ENCODE measurements at regions not wholly inside any gene's neighbourhood (a gene's known extent, or its start where the extent isn't known, plus 50 kb on each side); places are given as distances from the start of the nearest gene placed in this dataset.

DNA sequence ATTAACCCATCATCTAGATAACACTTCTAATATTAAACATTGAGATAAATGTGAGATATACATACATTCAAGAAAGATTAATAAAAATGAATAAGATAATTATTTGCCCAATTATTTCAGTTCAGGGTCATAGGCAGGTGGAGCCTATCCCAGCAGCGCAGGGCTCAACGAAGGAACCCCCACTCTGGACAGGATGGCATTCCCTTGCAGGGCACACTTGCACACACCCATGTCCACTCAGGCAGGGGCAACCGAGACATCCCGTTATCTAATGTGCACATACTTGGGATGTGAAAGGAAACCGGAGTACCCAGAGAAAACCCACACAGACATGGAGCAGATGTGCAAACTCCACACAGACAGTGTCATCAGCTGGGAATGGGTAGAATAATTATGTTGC lies 175.4 kb upstream of the CMC1 start:
- H3K4me3 Mint-ChIP-seq = no peak overlapping the region
- H3K27ac ChIP-seq (ENCODE audit: low read depth in 1 of 2, low read length in 2 of 2) = no peak overlapping the region
- H2AFZ ChIP-seq (ENCODE audit: insufficient read depth, low read depth, low read length, poor library complexity, severe bottlenecking) = no peak overlapping the region
- H3K9me3 Mint-ChIP-seq = peaks cover 0 to 9% (median 2%) of the 10 kb centered on the region in 7 donors
- no peak overlapping the region for H3K4me2 ChIP-seq (replicated peaks; ENCODE audit: extremely low read depth, low read length, poor library complexity, severe bottlenecking)
- no peak overlapping the region for H3K4me3 ChIP-seq (replicated peaks in 1 of 3; ENCODE audit: low read depth in 2 of 3, low read length in 3 of 3)
- no peaks in the 10 kb centered on the region for H3K79me2 ChIP-seq (ENCODE audit: insufficient read depth, low read length)
- H3K4me1 ChIP-seq (ENCODE audit: control insufficient read depth in 1 of 2, insufficient read depth in 2 of 2, low read length in 2 of 2) = no peaks in the 10 kb centered on the region
- TF ChIP-seq, protein P1, sequence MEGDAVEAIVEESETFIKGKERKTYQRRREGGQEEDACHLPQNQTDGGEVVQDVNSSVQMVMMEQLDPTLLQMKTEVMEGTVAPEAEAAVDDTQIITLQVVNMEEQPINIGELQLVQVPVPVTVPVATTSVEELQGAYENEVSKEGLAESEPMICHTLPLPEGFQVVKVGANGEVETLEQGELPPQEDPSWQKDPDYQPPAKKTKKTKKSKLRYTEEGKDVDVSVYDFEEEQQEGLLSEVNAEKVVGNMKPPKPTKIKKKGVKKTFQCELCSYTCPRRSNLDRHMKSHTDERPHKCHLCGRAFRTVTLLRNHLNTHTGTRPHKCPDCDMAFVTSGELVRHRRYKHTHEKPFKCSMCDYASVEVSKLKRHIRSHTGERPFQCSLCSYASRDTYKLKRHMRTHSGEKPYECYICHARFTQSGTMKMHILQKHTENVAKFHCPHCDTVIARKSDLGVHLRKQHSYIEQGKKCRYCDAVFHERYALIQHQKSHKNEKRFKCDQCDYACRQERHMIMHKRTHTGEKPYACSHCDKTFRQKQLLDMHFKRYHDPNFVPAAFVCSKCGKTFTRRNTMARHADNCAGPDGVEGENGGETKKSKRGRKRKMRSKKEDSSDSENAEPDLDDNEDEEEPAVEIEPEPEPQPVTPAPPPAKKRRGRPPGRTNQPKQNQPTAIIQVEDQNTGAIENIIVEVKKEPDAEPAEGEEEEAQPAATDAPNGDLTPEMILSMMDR (IDR thresholded peaks at IDR 0.05) = no peak
- H4K20me1 ChIP-seq (ENCODE audit: insufficient read depth, low read length) = no peaks in the 10 kb centered on the region
- no peak overlapping the region for H3K9ac ChIP-seq (ENCODE audit: insufficient read depth, low read length, poor library complexity, severe bottlenecking)
- no peaks in the 10 kb centered on the region for H3K4me1 Mint-ChIP-seq
- DNase-seq = no peak
- intact Hi-C loops (cut with micrococcal nuclease) = no loop called here
- no peaks in the 10 kb centered on the region for H3K27me3 Mint-ChIP-seq (ENCODE audit: low read depth in 3 of 3)
- H3K27me3 ChIP-seq (ENCODE audit: control insufficient read depth in 2 of 2, insufficient read depth in 2 of 2, low read length in 2 of 2) = no peaks in the 10 kb centered on the region
- no peak overlapping the region for H3K27ac Mint-ChIP-seq
- no peaks in the 10 kb centered on the region for H3K36me3 Mint-ChIP-seq
- WGBS (ENCODE audit: insufficient coverage) = no CpG with 5 or more reads among the region's 5 CpGs
- no peaks in the 10 kb centered on the region for H3K36me3 ChIP-seq (replicated peaks in 1 of 2; ENCODE audit: control insufficient read depth in 1 of 2, insufficient read depth in 2 of 2, low read length in 2 of 2)
- H3K9me3 ChIP-seq (replicated peaks in 1 of 2; ENCODE audit: control insufficient read depth in 1 of 2, insufficient read depth in 1 of 2, low read length in 2 of 2) = no peaks in the 10 kb centered on the region

DNA sequence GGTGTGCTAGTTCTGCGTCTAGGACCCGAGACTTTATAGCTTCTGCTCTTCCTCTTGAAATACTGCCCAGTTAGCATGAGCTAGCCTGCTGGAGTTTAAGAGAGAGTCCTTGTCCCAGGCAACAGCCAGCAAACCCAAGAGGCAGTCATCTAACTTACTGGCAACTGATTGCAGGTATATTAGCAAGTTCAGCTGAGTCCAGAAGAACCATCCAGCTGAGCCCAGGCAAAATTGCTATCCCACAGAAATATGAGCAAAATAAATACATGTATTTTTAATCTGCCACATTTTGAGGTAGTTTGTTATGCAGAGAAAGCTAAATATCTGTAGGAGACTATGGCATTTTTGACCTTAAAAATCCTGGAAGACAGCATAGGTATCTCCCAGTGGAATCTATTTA lies 174.4 kb upstream of the CMC1 start:
- Histone ChIP-seq H3K4me2 (replicated peaks; ENCODE audit: extremely low read depth, low read length, poor library complexity, severe bottlenecking) (no peak overlapping the region), H2AFZ (ENCODE audit: insufficient read depth, low read depth, low read length, poor library complexity, severe bottlenecking) (no peak overlapping the region), H3K79me2 (ENCODE audit: insufficient read depth, low read length) (no peaks in the 10 kb centered on the region), H4K20me1 (ENCODE audit: insufficient read depth, low read length) (no peaks in the 10 kb centered on the region), H3K4me3 (replicated peaks in 1 of 3; ENCODE audit: low read depth in 2 of 3, low read length in 3 of 3) (no peak overlapping the region), H3K4me1 (ENCODE audit: control insufficient read depth in 1 of 2, insufficient read depth in 2 of 2, low read length in 2 of 2) (no peaks in the 10 kb centered on the region), H3K9me3 (replicated peaks in 1 of 2; ENCODE audit: control insufficient read depth in 1 of 2, insufficient read depth in 1 of 2, low read length in 2 of 2) (no peaks in the 10 kb centered on the region), H3K36me3 (replicated peaks in 1 of 2; ENCODE audit: control insufficient read depth in 1 of 2, insufficient read depth in 2 of 2, low read length in 2 of 2) (no peaks in the 10 kb centered on the region), H3K27ac (ENCODE audit: low read depth in 1 of 2, low read length in 2 of 2) (no peak overlapping the region), H3K9ac (ENCODE audit: insufficient read depth, low read length, poor library complexity, severe bottlenecking) (no peak overlapping the region), H3K27me3 (ENCODE audit: control insufficient read depth in 2 of 2, insufficient read depth in 2 of 2, low read length in 2 of 2) (no peaks in the 10 kb centered on the region)
- H3K27me3 Mint-ChIP-seq (ENCODE audit: low read depth in 3 of 3) = no peaks in the 10 kb centered on the region
- peaks cover 0 to 9% (median 2%) of the 10 kb centered on the region in 7 donors for H3K9me3 Mint-ChIP-seq
- H3K27ac Mint-ChIP-seq = no peak overlapping the region
- no peaks in the 10 kb centered on the region for H3K36me3 Mint-ChIP-seq
- H3K4me3 Mint-ChIP-seq = no peak overlapping the region
- no peaks in the 10 kb centered on the region for H3K4me1 Mint-ChIP-seq
- intact Hi-C loops (cut with micrococcal nuclease) = no loop called here
- no peak for DNase-seq
- WGBS (ENCODE audit: insufficient coverage) = no CpG with 5 or more reads among the region's 2 CpGs
- TF ChIP-seq, protein P1 (IDR thresholded peaks at IDR 0.05) = no peak
